GM12878 (cell line): ENCODE measurements at regions not wholly inside any gene's neighbourhood (a gene's known extent, or its start where the extent isn't known, plus 50 kb on each side); places are given as distances from the start of the nearest gene placed in this dataset.

Source experiments
- ATAC-seq: fragments of 200-7000 bp; cut with Tn5 transposase; 3 replicates; pipeline ENCODE4 v1.9.1; 2020; ENCODE audit warnings: mild to moderate bottlenecking, moderate library complexity
- BruUV-seq: library from RNA; stranded (reverse); fragments of 400-500 nt; replicated peaks from 2 replicates; lab custom pipeline; 2021; lab: Mats Ljungman, UMichigan
- CTCF ChIA-PET: fragments of 300-600 bp; sonication (Branson Sonifier 250); formaldehyde crosslinking; extraction: SDS; loops from one replicate; lab custom pipeline; 2021; ENCODE audit warnings: inconsistent platforms; lab: Yijun Ruan, JAX
- POLR2A ChIA-PET: fragments of 350-600 bp; formaldehyde crosslinking; extraction: SDS; loops from one replicate; lab custom pipeline; 2021; ENCODE audit warnings: inconsistent platforms; lab: Charles Lee
- RAD21 ChIA-PET: fragments of 300-600 bp; sonication (Branson Sonifier 250); formaldehyde crosslinking; loops from one replicate; lab custom pipeline; 2023; ENCODE audit warnings: antibody characterized with exemption; ENCODE audit not compliant: unreplicated experiment; lab: Charles Lee
- SMC1A ChIA-PET: fragments of 300-600 bp; sonication (Branson Sonifier 250); formaldehyde crosslinking; loops from one replicate; lab custom pipeline; 2023; ENCODE audit not compliant: unreplicated experiment, uncharacterized antibody; lab: Charles Lee
- DNase-seq: peaks from one replicate; pipeline ENCODE4 v3.0.0-alpha.2; 2011; ENCODE audit warnings: low read depth, low spot score
- FAIRE-seq: peaks from 3 replicates; lab custom pipeline; 2011; peaks lifted over from hg19 to GRCh38; lab: Jason Lieb, UNC
- H2AFZ ChIP-seq: 2 replicates; pipeline ENCODE4 v1.6.0; 2011; ENCODE audit warnings: low read depth, low read length, control low read depth; ENCODE audit not compliant: control insufficient read depth
- H3K27ac ChIP-seq: 2 replicates; pipeline ENCODE4 v1.5.1; 2011; ENCODE audit warnings: control low read depth; ENCODE audit not compliant: control insufficient read depth, insufficient read depth
- H3K27me3 ChIP-seq, 2 experiments: replicated peaks in 1 of 2; 2 replicates each; pipeline versions ENCODE4 v1.6.0 to v1.6.1; 2011; ENCODE audit warnings: low read length in 1 of 2; ENCODE audit not compliant: control insufficient read depth in 2 of 2, insufficient read depth in 2 of 2
- H3K36me3 ChIP-seq, 2 experiments: 2 replicates each; pipeline ENCODE4 v1.5.1; 2011; ENCODE audit warnings: low read length in 1 of 2; ENCODE audit not compliant: control insufficient read depth in 2 of 2, insufficient read depth in 2 of 2
- H3K4me1 ChIP-seq: 2 replicates; pipeline ENCODE4 v1.6.1; 2011; ENCODE audit warnings: mild to moderate bottlenecking, low read length, moderate library complexity, mixed read lengths; ENCODE audit not compliant: control insufficient read depth, insufficient read depth
- H3K4me2 ChIP-seq: 2 replicates; pipeline ENCODE4 v1.6.0; 2011; ENCODE audit warnings: control low read depth; ENCODE audit not compliant: control insufficient read depth, insufficient read depth
- H3K4me3 ChIP-seq: fragments of 200-600 bp; sonication (generic); 2 replicates; pipeline ENCODE4 v1.5.1; 2016
- H3K79me2 ChIP-seq: 2 replicates; pipeline ENCODE4 v1.6.0; 2011; ENCODE audit warnings: low read length; ENCODE audit not compliant: control insufficient read depth, insufficient read depth
- H3K9ac ChIP-seq: 2 replicates; pipeline ENCODE4 v1.8.0; 2011; ENCODE audit warnings: low read length, control low read depth, mixed read lengths; ENCODE audit not compliant: control insufficient read depth, insufficient read depth
- H3K9me3 ChIP-seq: replicated peaks from 3 replicates; pipeline ENCODE4 v1.5.1; 2011; ENCODE audit warnings: mild to moderate bottlenecking, low read length; ENCODE audit not compliant: control insufficient read depth, insufficient read depth
- H4K20me1 ChIP-seq: 2 replicates; pipeline ENCODE4 v1.6.0; 2011; ENCODE audit not compliant: control insufficient read depth, insufficient read depth
- BCLAF1 ChIP-seq: fragments of 450-650 bp; IDR thresholded peaks from 2 replicates; pipeline ENCODE4 v1.6.1; 2017; ENCODE audit warnings: antibody characterized with exemption, mild to moderate bottlenecking, moderate library complexity
- BHLHE40 ChIP-seq, 2 experiments: fragments of 450-650 bp in 1 of 2; IDR thresholded peaks; 2 replicates each; pipeline ENCODE4 v1.6.1; 2011 to 2017; ENCODE audit warnings: low read depth in 2 of 2, borderline replicate concordance in 1 of 2, improper control_type of control experiment in 1 of 2, low read length in 1 of 2, mild to moderate bottlenecking in 1 of 2
- HDGF ChIP-seq: fragments of 450-650 bp; IDR thresholded peaks from 2 replicates; pipeline ENCODE4 v1.6.1; 2016; ENCODE audit warnings: antibody characterized with exemption
- SIX5 ChIP-seq: IDR thresholded peaks from 2 replicates; pipeline ENCODE4 v1.6.1; 2011; ENCODE audit warnings: mild to moderate bottlenecking, low read depth, low read length, moderate library complexity; ENCODE audit not compliant: severe bottlenecking
- STAT1 ChIP-seq: fragments of 450-650 bp; conservative IDR thresholded peaks from 2 replicates; pipeline ENCODE4 v1.6.1; 2014; ENCODE audit warnings: antibody characterized with exemption, mild to moderate bottlenecking
- YBX1 ChIP-seq: fragments of 450-650 bp; IDR thresholded peaks from 2 replicates; pipeline ENCODE4 v1.6.1; 2016; ENCODE audit warnings: antibody characterized with exemption
- ZBED1 ChIP-seq: IDR thresholded peaks from 2 replicates; pipeline ENCODE4 v1.6.1; 2016; ENCODE audit warnings: borderline replicate concordance
- ZNF622 ChIP-seq: fragments of 450-650 bp; IDR thresholded peaks from 2 replicates; pipeline ENCODE4 v1.6.1; 2017; ENCODE audit warnings: mild to moderate bottlenecking, inconsistent platforms
- WGBS: methylation state at CpG from one replicate; pipeline ENCODE4 v1.1.6; 2016; ENCODE audit warnings: low lambda C conversion rate; ENCODE audit not compliant: insufficient replicate concordance, insufficient coverage; ENCODE audit errors: missing lambda C conversion rate; 5-methylcytosine and 5-hydroxymethylcytosine counted together
- in situ Hi-C: fragments of 300-500 bp; cut with MboI; formaldehyde crosslinking; loops from 9 replicates; pipeline ENCODE4 v1.14.3; 2018; ENCODE audit warnings: mixed read lengths
- intact Hi-C: fragments of 100-400 bp; cut with micrococcal nuclease; formaldehyde crosslinking; loops from one replicate; pipeline ENCODE4 v1.14.2; 2022; ENCODE audit not compliant: unreplicated experiment
- TF ChIP-seq, protein P1 (sequence below): fragments of 150-350 bp; IDR thresholded peaks from 2 replicates; pipeline ENCODE4 v1.6.1; 2016; ENCODE audit warnings: low read depth, low read length
- TF ChIP-seq, protein P2 (sequence below): fragments of 150-350 bp; IDR thresholded peaks from 2 replicates; pipeline ENCODE4 v1.6.1; 2014; ENCODE audit warnings: mild to moderate bottlenecking, low read depth, low read length

DNA sequence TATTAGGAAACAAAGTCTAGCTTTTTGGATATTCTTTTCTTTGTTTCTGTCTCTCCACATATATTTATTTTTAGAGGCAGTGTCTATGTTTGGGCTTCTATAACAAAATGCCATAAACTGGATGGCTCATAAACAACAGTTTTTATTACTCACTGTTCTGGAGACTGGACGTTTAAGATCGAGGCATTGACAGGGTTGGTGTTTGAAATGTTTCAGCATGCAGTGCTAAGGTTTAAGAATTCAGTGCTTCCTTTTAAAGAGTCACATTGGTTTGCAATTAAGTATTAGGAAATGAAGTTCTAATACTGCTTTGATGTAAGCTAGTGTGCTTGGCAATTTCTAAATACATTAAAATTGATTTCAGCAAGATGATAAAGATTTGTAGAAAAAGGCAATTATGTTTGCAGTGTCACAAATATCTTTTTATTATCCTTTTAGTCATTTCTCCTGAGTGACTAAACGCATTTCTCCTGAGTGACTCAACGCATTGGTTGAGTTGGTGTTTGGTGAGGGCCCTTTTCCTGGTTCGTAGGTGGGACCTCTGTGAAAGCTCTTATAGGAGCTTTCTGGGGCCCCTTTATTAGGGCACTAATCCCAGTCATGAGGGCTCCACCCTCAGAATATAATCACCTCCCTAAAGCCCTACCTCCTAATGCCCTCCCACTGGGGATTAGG is 317.0 kb downstream of the USP25 start:
- intact Hi-C loops (no loop called here), in situ Hi-C loops (no loop called here)
- no peak overlapping the region for H3K4me3 ChIP-seq
- no peak for TF ChIP-seq SIX5
- TF ChIP-seq YBX1, result no peak
- no peak for ATAC-seq
- FAIRE-seq, result no peak
- SMC1A ChIA-PET, result no interaction called here
- H4K20me1 ChIP-seq, result no peaks in the 10 kb centered on the region
- H3K9ac ChIP-seq, result no peak overlapping the region
- 25% methylated on average over 5 of the region's 5 CpGs for WGBS
- CTCF ChIA-PET, result interaction anchor here (0.6 to 0.7 kb wide), 2 partner anchors 25 to 37 kb away, joined by 3 to 4 read pairs; no protein-coding TSS in a partner anchor
- no peaks in the 10 kb centered on the region for H3K79me2 ChIP-seq
- no peaks in the 10 kb centered on the region for H3K27me3 ChIP-seq
- H3K4me2 ChIP-seq, result no peak overlapping the region
- RAD21 ChIA-PET, result no interaction called here
- no peak overlapping the region for H3K27ac ChIP-seq
- POLR2A ChIA-PET, result no interaction called here
- BruUV-seq, result no TSS peak
- H2AFZ ChIP-seq, result no peak overlapping the region
- no peaks in the 10 kb centered on the region for H3K36me3 ChIP-seq
- H3K9me3 ChIP-seq, result no peaks in the 10 kb centered on the region
- no peak for DNase-seq
- H3K4me1 ChIP-seq, result no peaks in the 10 kb centered on the region

- no peak overlapping the region for H3K4me3 ChIP-seq
- no TSS peak for BruUV-seq
- DNase-seq (no peak), ATAC-seq (no peak), FAIRE-seq (no peak)
- ChIA-PET RAD21 (no interaction called here), CTCF (no interaction called here), SMC1A (no interaction called here), POLR2A (no interaction called here)
- no peaks in the 10 kb centered on the region for H4K20me1 ChIP-seq
- H3K9me3 ChIP-seq, result no peaks in the 10 kb centered on the region
- in situ Hi-C loops, result no loop called here
- H3K27ac ChIP-seq, result no peak overlapping the region
- WGBS, result 50% methylated on average over 3 of the region's 3 CpGs
- no peaks in the 10 kb centered on the region for H3K36me3 ChIP-seq
- H3K27me3 ChIP-seq, result no peaks in the 10 kb centered on the region
- no peak overlapping the region for H3K4me2 ChIP-seq
- no peaks in the 10 kb centered on the region for H3K79me2 ChIP-seq
- no peak overlapping the region for H3K9ac ChIP-seq
- no peaks in the 10 kb centered on the region for H3K4me1 ChIP-seq
- intact Hi-C loops, result no loop called here
- no peak overlapping the region for H2AFZ ChIP-seq
- TF ChIP-seq STAT1 (no peak), ZBED1 (no peak), HDGF (no peak), BHLHE40 (IDR thresholded peaks at IDR 0.05; ENCODE audit: borderline replicate concordance in 1 of 2, low read depth in 2 of 2, low read length in 1 of 2) (no peak), BCLAF1 (no peak), ZNF622 (no peak)
- TF ChIP-seq, protein P1, sequence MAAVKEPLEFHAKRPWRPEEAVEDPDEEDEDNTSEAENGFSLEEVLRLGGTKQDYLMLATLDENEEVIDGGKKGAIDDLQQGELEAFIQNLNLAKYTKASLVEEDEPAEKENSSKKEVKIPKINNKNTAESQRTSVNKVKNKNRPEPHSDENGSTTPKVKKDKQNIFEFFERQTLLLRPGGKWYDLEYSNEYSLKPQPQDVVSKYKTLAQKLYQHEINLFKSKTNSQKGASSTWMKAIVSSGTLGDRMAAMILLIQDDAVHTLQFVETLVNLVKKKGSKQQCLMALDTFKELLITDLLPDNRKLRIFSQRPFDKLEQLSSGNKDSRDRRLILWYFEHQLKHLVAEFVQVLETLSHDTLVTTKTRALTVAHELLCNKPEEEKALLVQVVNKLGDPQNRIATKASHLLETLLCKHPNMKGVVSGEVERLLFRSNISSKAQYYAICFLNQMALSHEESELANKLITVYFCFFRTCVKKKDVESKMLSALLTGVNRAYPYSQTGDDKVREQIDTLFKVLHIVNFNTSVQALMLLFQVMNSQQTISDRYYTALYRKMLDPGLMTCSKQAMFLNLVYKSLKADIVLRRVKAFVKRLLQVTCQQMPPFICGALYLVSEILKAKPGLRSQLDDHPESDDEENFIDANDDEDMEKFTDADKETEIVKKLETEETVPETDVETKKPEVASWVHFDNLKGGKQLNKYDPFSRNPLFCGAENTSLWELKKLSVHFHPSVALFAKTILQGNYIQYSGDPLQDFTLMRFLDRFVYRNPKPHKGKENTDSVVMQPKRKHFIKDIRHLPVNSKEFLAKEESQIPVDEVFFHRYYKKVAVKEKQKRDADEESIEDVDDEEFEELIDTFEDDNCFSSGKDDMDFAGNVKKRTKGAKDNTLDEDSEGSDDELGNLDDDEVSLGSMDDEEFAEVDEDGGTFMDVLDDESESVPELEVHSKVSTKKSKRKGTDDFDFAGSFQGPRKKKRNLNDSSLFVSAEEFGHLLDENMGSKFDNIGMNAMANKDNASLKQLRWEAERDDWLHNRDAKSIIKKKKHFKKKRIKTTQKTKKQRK, result no peak
- TF ChIP-seq, protein P2, sequence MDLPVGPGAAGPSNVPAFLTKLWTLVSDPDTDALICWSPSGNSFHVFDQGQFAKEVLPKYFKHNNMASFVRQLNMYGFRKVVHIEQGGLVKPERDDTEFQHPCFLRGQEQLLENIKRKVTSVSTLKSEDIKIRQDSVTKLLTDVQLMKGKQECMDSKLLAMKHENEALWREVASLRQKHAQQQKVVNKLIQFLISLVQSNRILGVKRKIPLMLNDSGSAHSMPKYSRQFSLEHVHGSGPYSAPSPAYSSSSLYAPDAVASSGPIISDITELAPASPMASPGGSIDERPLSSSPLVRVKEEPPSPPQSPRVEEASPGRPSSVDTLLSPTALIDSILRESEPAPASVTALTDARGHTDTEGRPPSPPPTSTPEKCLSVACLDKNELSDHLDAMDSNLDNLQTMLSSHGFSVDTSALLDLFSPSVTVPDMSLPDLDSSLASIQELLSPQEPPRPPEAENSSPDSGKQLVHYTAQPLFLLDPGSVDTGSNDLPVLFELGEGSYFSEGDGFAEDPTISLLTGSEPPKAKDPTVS, result no peak
Observed at GRCh38 chr21:16047904-16048303, 318.1 kb downstream of the USP25 start.
